Body of pancreas (tissue), 4 donors: ENCODE measurements at regions not wholly inside any gene's neighbourhood (a gene's known extent, or its start where the extent isn't known, plus 50 kb on each side); places are given as distances from the start of the nearest gene placed in this dataset.

Experiments used
- ATAC-seq: fragments of 150-250 bp; one replicate; pipeline ENCODE4 v1.9.1; 2016
- DNase-seq, 4 donors: peaks; one replicate each; pipeline ENCODE4 v3.0.0-alpha.2; 2019
- H3K27ac ChIP-seq, 4 donors: fragments of 200-600 bp; sonication (generic); 1 replicate in 3 of 4; 2 replicates in 1 of 4; pipeline versions ENCODE4 v1.5.1 to v1.6.1; 2016 to 2019; ENCODE audit warnings: mild to moderate bottlenecking in 1 of 4, mixed read lengths in 1 of 4, moderate library complexity in 1 of 4
- H3K27me3 ChIP-seq, 2 donors: fragments of 200-600 bp; sonication (generic); one replicate each; pipeline ENCODE4 v1.6.0; 2016; ENCODE audit warnings: mild to moderate bottlenecking in 1 of 2
- H3K36me3 ChIP-seq, 2 donors: fragments of 200-600 bp; sonication (generic); replicated peaks in 1 of 2; 2 replicates each; pipeline ENCODE4 v1.5.1; 2016; ENCODE audit warnings: low read depth in 2 of 2; ENCODE audit not compliant: insufficient read depth in 1 of 2
- H3K4me1 ChIP-seq: fragments of 200-600 bp; sonication (generic); one replicate; pipeline ENCODE4 v1.6.0; 2016
- H3K4me3 ChIP-seq, 2 donors: fragments of 200-600 bp; sonication (generic); 1 replicate in 1 of 2; 2 replicates in 1 of 2; pipeline ENCODE4 v1.5.1; 2016 to 2019
- H3K9me3 ChIP-seq, 3 donors: fragments of 200-600 bp; sonication (generic); 1 replicate in 2 of 3; 2 replicates in 1 of 3; pipeline ENCODE4 v1.5.1; 2016
- POLR2A ChIP-seq, 3 donors: fragments of 450-650 bp; IDR thresholded peaks; one replicate each; pipeline ENCODE4 v1.6.1; 2016; ENCODE audit warnings: antibody characterized with exemption in 3 of 3, mild to moderate bottlenecking in 2 of 3
- WGBS, 2 donors: methylation state at CpG; one replicate each; pipeline ENCODE4 v1.1.5; 2017; 5-methylcytosine and 5-hydroxymethylcytosine counted together
- intact Hi-C: fragments of 100-400 bp; cut with DNase I; formaldehyde crosslinking; loops from one replicate; pipeline ENCODE4 v1.15.1; 2023
- TF ChIP-seq, protein P1 (sequence below), 7 experiments: fragments of 450-650 bp in 4 of 7; fragments of 200-600 bp in 3 of 7; sonication (generic) in 3 of 7; IDR thresholded peaks; one replicate each; pipeline ENCODE4 v1.5.1; 2016 to 2019; ENCODE audit warnings: antibody characterized with exemption in 7 of 7

DNA sequence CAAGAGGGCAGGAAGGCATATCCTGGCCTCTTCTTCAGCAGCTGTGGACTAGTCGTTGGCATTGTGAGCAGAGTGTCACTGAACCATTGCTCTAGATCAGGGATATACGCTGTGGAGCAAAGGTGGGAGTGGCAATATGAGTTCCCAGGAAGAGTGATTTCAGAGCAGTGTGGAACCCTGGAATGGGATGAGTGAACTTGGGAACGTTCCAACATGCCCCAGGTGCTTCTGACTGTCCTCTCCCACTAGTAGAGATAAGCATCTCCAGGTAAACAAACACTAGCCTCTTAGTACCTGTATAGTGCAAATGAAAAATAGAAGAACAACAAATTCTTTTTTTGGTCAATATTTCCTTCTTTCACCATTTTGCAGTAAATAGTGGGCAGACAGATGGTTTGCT is 123.6 kb upstream of the VEPH1 start:
- Histone ChIP-seq H3K4me1 (no peaks in the 10 kb centered on the region), H3K9me3 (no peaks in the 10 kb centered on the region), H3K27me3 (no peaks in the 10 kb centered on the region), H3K4me3 (no peak overlapping the region), H3K27ac (no peak overlapping the region), H3K36me3 (no peaks in the 10 kb centered on the region)
- DNase-seq (no peak), ATAC-seq (no peak)
- WGBS, 2 donors: 36 to 40% methylated on average over 3 of the region's 3 CpGs
- intact Hi-C loops: no loop called here
- no peak for TF ChIP-seq POLR2A (IDR thresholded peaks at IDR 0.05)
- TF ChIP-seq, protein P1, sequence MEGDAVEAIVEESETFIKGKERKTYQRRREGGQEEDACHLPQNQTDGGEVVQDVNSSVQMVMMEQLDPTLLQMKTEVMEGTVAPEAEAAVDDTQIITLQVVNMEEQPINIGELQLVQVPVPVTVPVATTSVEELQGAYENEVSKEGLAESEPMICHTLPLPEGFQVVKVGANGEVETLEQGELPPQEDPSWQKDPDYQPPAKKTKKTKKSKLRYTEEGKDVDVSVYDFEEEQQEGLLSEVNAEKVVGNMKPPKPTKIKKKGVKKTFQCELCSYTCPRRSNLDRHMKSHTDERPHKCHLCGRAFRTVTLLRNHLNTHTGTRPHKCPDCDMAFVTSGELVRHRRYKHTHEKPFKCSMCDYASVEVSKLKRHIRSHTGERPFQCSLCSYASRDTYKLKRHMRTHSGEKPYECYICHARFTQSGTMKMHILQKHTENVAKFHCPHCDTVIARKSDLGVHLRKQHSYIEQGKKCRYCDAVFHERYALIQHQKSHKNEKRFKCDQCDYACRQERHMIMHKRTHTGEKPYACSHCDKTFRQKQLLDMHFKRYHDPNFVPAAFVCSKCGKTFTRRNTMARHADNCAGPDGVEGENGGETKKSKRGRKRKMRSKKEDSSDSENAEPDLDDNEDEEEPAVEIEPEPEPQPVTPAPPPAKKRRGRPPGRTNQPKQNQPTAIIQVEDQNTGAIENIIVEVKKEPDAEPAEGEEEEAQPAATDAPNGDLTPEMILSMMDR (IDR thresholded peaks at IDR 0.05): no peak

DNA sequence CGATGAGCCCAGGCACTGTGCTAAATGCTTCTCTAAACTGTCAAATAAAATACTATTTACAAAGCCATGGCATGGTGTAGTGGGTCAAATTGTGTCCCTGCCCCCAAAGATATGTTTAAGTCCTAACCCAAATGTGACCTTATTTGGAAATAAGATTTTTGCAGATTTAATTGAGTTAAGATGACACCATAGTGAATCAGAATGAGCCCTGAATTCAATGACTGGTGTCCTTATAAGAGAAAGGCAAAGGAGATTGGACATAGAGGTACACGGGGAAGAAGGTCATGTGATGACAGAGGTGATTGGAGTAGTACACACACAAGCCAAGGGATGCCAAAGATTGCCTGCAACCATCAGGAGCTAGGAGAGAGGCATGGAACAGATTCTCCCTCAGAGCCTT is 121.6 kb upstream of the VEPH1 start:
- ATAC-seq: no peak
- no peaks in the 10 kb centered on the region for H3K36me3 ChIP-seq
- intact Hi-C loops: no loop called here
- H3K4me3 ChIP-seq: no peak overlapping the region
- H3K9me3 ChIP-seq: no peaks in the 10 kb centered on the region
- 51 to 58% methylated on average over 2 of the region's 2 CpGs for WGBS, 2 donors
- no peaks in the 10 kb centered on the region for H3K27me3 ChIP-seq
- no peak for DNase-seq
- no peak for TF ChIP-seq POLR2A (IDR thresholded peaks at IDR 0.05)
- TF ChIP-seq, protein P1 (IDR thresholded peaks at IDR 0.05): no peak
- H3K4me1 ChIP-seq: no peaks in the 10 kb centered on the region
- H3K27ac ChIP-seq: no peak overlapping the region

DNA sequence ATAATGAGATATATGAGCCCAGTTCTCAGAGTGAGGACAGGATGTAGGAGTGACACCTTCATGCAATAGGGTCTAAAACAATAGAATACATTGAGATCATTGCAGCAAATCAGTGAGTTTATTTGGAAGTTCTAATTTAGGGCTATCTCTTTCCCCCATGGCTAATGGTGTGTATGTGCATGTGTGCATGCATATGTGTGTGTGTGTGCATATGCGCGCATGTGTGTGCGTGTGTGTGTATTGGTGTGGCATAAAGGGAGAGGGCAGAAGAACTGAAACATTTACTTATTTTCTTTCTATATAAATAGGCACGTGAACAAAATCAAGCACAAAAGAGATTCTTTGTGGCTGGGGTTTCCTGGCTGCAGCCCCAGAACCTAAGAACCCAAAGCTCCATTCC is 115.7 kb upstream of the VEPH1 start:
- no peak overlapping the region for H3K4me3 ChIP-seq
- H3K4me1 ChIP-seq: no peaks in the 10 kb centered on the region
- H3K36me3 ChIP-seq: no peaks in the 10 kb centered on the region
- H3K27me3 ChIP-seq: no peaks in the 10 kb centered on the region
- DNase-seq: no peak
- no peaks in the 10 kb centered on the region for H3K9me3 ChIP-seq
- H3K27ac ChIP-seq: no peak overlapping the region
- 79 to 85% methylated on average over 4 of the region's 4 CpGs for WGBS, 2 donors
- intact Hi-C loops: loop anchor here (10.0 kb wide), 1 partner anchor 816 kb away; no protein-coding TSS in a partner anchor
- TF ChIP-seq, protein P1 (IDR thresholded peaks at IDR 0.05): no peak
- no peak for TF ChIP-seq POLR2A (IDR thresholded peaks at IDR 0.05)
- ATAC-seq: no peak

DNA sequence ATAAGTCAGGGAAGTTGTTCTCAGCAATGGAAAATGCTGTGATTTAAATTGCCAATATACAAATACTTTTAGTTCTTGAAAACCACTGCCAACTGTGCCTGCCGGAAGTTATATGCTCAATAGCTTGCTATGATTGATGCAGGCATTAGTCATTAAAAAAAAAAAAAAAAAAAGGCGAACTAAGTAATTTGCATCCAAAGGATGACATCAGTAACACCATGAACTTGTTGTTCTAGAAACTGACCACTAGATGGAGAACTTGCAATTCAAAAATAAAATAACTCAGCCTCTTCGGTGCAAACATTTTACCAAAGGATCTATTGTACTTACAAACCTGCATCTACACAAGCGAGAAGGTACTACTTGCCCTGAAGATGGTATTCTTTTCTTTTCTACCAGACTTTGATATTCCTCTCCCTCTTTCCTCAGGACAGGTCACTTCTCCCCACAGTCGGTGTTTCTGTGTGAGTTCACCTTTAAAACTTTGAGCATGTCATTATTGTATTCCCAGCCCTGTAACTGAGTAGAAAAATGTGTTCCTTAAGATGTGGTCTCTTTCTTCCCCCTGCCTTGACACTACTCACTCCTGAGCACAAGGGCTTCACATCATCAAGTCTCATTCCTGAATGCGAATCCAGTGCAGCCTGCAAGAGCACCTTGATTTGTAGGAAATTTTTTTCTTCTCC is 115.0 kb upstream of the VEPH1 start:
- Histone ChIP-seq H3K27ac (no peak overlapping the region), H3K4me3 (no peak overlapping the region), H3K4me1 (no peaks in the 10 kb centered on the region), H3K36me3 (no peaks in the 10 kb centered on the region), H3K27me3 (no peaks in the 10 kb centered on the region), H3K9me3 (no peaks in the 10 kb centered on the region)
- DNase-seq (peak in 3 of 4 donors; percentile 24 to 37 (median 25)), ATAC-seq (peak; percentile 82)
- no peak for TF ChIP-seq POLR2A (IDR thresholded peaks at IDR 0.05)
- TF ChIP-seq, protein P1 (IDR thresholded peaks at IDR 0.05): peak; percentile 36 to 77 (median 71)
- WGBS, 2 donors: 14 to 17% methylated on average over 6 of the region's 6 CpGs
- intact Hi-C loops: loop anchor here (10.0 kb wide), 1 partner anchor 817 kb away; no protein-coding TSS in a partner anchor

DNA sequence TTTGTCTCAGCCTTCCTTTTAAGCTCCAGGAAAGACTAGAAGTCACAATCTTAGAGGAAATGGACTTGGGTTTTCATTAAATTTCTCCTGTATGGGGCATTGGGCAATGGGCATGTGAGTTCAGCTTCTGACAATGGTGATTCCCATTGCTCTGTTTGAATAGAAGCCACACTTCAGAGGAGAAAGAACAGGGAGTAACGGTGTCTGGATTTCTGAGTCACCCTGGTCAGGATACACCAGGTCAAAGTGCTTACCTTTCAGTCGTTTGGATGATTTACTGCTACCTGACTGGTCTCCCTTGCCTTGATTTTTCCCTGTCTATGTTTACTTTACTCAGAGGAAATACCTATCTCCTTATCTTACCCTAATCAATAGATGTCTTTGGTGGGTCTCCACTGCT is 111.7 kb upstream of the VEPH1 start:
- no peaks in the 10 kb centered on the region for H3K36me3 ChIP-seq
- DNase-seq (no peak), ATAC-seq (no peak)
- no peaks in the 10 kb centered on the region for H3K27me3 ChIP-seq
- H3K9me3 ChIP-seq: no peaks in the 10 kb centered on the region
- TF ChIP-seq POLR2A (IDR thresholded peaks at IDR 0.05): no peak
- TF ChIP-seq, protein P1 (IDR thresholded peaks at IDR 0.05): no peak
- H3K4me1 ChIP-seq: no peaks in the 10 kb centered on the region
- WGBS, 2 donors: 32 to 33% methylated on average over 2 of the region's 2 CpGs
- intact Hi-C loops: loop anchor here (10.0 kb wide), 1 partner anchor 820 kb away; no protein-coding TSS in a partner anchor
- no peak overlapping the region for H3K4me3 ChIP-seq
- no peak overlapping the region for H3K27ac ChIP-seq
